Parathyroid adenoma (tissue), 2 donors: ENCODE measurements at regions not wholly inside any gene's neighbourhood (a gene's known extent, or its start where the extent isn't known, plus 50 kb on each side); places are given as distances from the start of the nearest gene placed in this dataset.
"Not testable (repeated sequence)": the region's sequence is repeated elsewhere in the genome, so short reads cannot be mapped to it uniquely, and the experiment has no call there.

Source experiments
- H2AFZ ChIP-seq: fragments of 300-600 bp; sonication (generic); one replicate; pipeline ENCODE4 v1.7.0; 2017; ENCODE audit warnings: antibody characterized with exemption, mild to moderate bottlenecking
- H3K27ac ChIP-seq: fragments of 300-600 bp; sonication (generic); one replicate; pipeline ENCODE4 v1.7.0; 2017
- H3K27me3 ChIP-seq: fragments of 300-600 bp; sonication (generic); one replicate; pipeline ENCODE4 v1.7.0; 2017; ENCODE audit warnings: low read length; ENCODE audit not compliant: control insufficient read depth, insufficient read depth
- H3K36me3 ChIP-seq: fragments of 300-600 bp; sonication (generic); one replicate; pipeline ENCODE4 v1.7.0; 2017; ENCODE audit warnings: low read length; ENCODE audit not compliant: control insufficient read depth, insufficient read depth
- H3K4me1 ChIP-seq: fragments of 300-600 bp; sonication (generic); one replicate; pipeline ENCODE4 v1.7.0; 2017; ENCODE audit warnings: control low read depth
- H3K4me2 ChIP-seq: fragments of 300-600 bp; sonication (generic); one replicate; pipeline ENCODE4 v1.7.0; 2017; ENCODE audit warnings: low read length
- H3K4me3 ChIP-seq: fragments of 300-600 bp; sonication (generic); one replicate; pipeline ENCODE4 v1.7.0; 2017; ENCODE audit warnings: low read depth, low read length
- H3K79me2 ChIP-seq: fragments of 300-600 bp; sonication (generic); one replicate; pipeline ENCODE4 v1.7.0; 2017; ENCODE audit warnings: control low read depth
- H3K9ac ChIP-seq: fragments of 300-600 bp; sonication (generic); one replicate; pipeline ENCODE4 v1.7.0; 2017; ENCODE audit warnings: mild to moderate bottlenecking
- H3K9me3 ChIP-seq: fragments of 300-600 bp; sonication (generic); one replicate; pipeline ENCODE4 v1.7.0; 2017; ENCODE audit warnings: low read length; ENCODE audit not compliant: control insufficient read depth
- TF ChIP-seq, protein P1 (sequence below): fragments of 300-600 bp; sonication (generic); IDR thresholded peaks from one replicate; pipeline ENCODE4 v1.7.0; 2017; ENCODE audit warnings: antibody characterized with exemption, mild to moderate bottlenecking
- donor health status: primary hyperparathyroidism.

DNA sequence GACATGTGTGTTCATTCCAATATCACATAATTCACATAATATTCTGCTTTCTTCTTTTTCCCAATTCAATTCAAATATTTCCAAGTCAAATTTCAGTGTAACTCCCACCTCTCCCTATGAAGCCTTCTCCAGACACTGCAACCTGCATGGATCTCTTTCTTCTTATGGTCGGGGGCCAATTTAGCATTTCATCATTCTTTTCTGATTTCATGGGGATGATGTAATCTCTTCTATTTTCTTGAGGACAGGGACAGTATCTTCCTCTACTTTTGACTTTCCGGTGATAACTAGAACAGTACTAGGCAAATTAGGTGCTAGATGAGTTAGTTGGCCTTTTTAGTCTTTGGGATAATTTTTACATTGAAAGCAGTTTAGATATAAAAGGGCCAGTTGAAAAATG is 92.7 kb downstream of the CARTPT start:
- H3K4me1 ChIP-seq = no peaks in the 10 kb centered on the region
- no peaks in the 10 kb centered on the region for H3K27me3 ChIP-seq
- H3K36me3 ChIP-seq = no peaks in the 10 kb centered on the region
- TF ChIP-seq, protein P1, sequence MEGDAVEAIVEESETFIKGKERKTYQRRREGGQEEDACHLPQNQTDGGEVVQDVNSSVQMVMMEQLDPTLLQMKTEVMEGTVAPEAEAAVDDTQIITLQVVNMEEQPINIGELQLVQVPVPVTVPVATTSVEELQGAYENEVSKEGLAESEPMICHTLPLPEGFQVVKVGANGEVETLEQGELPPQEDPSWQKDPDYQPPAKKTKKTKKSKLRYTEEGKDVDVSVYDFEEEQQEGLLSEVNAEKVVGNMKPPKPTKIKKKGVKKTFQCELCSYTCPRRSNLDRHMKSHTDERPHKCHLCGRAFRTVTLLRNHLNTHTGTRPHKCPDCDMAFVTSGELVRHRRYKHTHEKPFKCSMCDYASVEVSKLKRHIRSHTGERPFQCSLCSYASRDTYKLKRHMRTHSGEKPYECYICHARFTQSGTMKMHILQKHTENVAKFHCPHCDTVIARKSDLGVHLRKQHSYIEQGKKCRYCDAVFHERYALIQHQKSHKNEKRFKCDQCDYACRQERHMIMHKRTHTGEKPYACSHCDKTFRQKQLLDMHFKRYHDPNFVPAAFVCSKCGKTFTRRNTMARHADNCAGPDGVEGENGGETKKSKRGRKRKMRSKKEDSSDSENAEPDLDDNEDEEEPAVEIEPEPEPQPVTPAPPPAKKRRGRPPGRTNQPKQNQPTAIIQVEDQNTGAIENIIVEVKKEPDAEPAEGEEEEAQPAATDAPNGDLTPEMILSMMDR = no peak
- H2AFZ ChIP-seq = no peak overlapping the region
- H3K9me3 ChIP-seq = no peaks in the 10 kb centered on the region
- no peak overlapping the region for H3K4me2 ChIP-seq
- H3K4me3 ChIP-seq = no peak overlapping the region
- H3K27ac ChIP-seq = no peak overlapping the region
- H3K9ac ChIP-seq = no peak overlapping the region
- no peaks in the 10 kb centered on the region for H3K79me2 ChIP-seq

DNA sequence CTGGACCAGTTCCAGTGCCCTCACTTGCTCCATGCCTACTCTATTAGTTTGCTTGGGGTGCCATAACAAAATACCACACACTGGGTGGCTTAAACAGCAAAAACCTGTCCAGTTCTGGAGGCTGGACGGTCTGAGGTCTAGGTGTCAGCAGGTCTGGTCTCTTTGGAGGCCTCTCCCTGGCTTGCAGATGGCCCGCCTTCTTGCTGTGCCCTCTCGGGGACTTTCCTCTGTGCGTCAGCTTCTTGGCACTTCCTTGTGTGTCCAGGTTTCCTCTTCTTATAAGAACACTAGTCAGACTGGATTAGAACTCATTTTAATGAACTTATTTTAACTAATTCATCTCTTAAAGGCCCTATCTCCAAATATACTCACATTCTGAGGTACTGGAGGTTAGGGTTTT is 97.2 kb downstream of the CARTPT start:
- H3K9ac ChIP-seq = no peak overlapping the region
- H3K9me3 ChIP-seq = no peaks in the 10 kb centered on the region
- H3K27ac ChIP-seq = no peak overlapping the region
- no peak overlapping the region for H2AFZ ChIP-seq
- H3K36me3 ChIP-seq = no peaks in the 10 kb centered on the region
- no peaks in the 10 kb centered on the region for H3K79me2 ChIP-seq
- TF ChIP-seq, protein P1 = no peak
- no peak overlapping the region for H3K4me2 ChIP-seq
- no peaks in the 10 kb centered on the region for H3K27me3 ChIP-seq
- no peaks in the 10 kb centered on the region for H3K4me1 ChIP-seq
- no peak overlapping the region for H3K4me3 ChIP-seq

DNA sequence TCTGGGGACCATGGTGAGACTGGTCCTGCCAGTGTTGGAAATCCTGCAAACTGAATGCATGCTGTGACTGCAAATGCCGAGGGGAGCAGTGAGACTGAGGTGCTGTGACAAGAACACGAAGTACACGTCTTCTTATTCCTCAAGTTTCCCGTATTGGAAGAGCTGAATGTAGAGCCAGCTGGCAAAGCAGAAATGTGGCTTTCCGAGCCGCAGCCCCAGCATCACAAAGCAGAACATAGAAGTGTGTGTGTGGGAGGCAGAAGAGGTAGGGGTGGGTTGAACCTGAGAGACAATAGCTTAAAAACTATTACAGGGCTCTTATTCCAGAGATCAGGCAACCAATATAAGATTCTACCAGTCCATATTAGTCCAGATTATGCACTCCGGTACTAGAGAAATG is 98.8 kb downstream of the CARTPT start:
- Histone ChIP-seq H3K4me2 (no peak overlapping the region), H2AFZ (no peak overlapping the region), H3K27ac (no peak overlapping the region), H3K4me3 (no peak overlapping the region), H3K27me3 (no peaks in the 10 kb centered on the region), H3K9ac (no peak overlapping the region), H3K4me1 (no peaks in the 10 kb centered on the region), H3K9me3 (no peaks in the 10 kb centered on the region), H3K79me2 (no peaks in the 10 kb centered on the region), H3K36me3 (no peaks in the 10 kb centered on the region)
- TF ChIP-seq, protein P1 = no peak

DNA sequence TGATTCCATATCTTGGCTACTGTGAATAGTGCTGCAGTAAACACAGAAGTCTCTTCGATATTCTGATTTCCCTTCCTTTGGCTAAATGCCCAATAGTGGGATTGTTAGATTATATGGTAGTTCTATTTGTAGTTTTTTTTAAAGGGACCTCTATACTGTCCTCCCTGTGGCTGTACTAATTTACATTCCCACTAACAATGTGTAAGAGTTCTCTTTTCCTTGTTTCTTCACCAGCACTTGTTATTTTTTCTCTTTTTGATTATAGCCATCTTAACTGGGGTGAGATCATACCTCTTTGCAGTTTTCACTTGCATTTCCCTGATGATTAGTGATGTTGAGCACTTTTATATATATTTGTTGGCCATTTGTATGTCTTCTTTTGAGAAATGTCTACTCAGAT is 102.0 kb downstream of the CARTPT start:
- H3K27ac ChIP-seq = no peak overlapping the region
- no peak overlapping the region for H3K9ac ChIP-seq
- H3K79me2 ChIP-seq = no peaks in the 10 kb centered on the region
- H2AFZ ChIP-seq = no peak overlapping the region
- no peaks in the 10 kb centered on the region for H3K9me3 ChIP-seq
- no peaks in the 10 kb centered on the region for H3K27me3 ChIP-seq
- H3K36me3 ChIP-seq = no peaks in the 10 kb centered on the region
- no peak overlapping the region for H3K4me3 ChIP-seq
- H3K4me2 ChIP-seq = no peak overlapping the region
- H3K4me1 ChIP-seq = no peaks in the 10 kb centered on the region
- TF ChIP-seq, protein P1 = no peak

DNA sequence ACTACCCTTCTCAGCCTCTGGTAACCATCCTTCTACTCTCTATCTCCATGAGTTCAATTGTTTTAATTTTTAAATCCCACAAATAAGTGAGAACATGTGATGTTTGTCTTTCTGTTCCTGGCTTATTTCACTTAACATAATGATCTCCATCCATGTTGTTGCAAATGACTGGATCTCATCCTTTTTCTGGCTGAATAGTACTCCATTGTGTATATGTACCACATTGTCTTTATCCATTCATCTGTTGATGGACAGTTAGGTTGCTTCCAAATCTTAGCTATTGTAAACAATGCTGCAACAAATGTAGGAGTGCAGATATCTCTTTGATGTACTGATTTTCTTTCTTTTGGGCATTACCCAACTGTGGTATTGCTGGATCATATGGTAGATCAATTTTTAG is 103.0 kb downstream of the CARTPT start:
- not testable (repeated sequence) for H3K27ac ChIP-seq, H3K79me2 ChIP-seq, H3K27me3 ChIP-seq, H3K4me2 ChIP-seq, H3K9me3 ChIP-seq, H3K9ac ChIP-seq, H3K4me3 ChIP-seq, H3K36me3 ChIP-seq, H3K4me1 ChIP-seq, H2AFZ ChIP-seq
